ENCODE measurements at regions not wholly inside any gene's neighbourhood (a gene's known extent, or its start where the extent isn't known, plus 50 kb on each side); places are given as distances from the start of the nearest gene placed in this dataset.

- TF ChIP-seq CTCF (IDR thresholded peaks at IDR 0.05) (no peak), EZH2 (IDR thresholded peaks at IDR 0.05; ENCODE audit: borderline replicate concordance, insufficient read depth, low read depth, low read length, poor library complexity, severe bottlenecking) (no peak)
- Histone ChIP-seq H2AFZ (ENCODE audit: insufficient read depth, low read depth, low read length, poor library complexity, severe bottlenecking) (no peak overlapping the region), H4K20me1 (ENCODE audit: control insufficient read depth, insufficient read depth, low read length, poor library complexity, severe bottlenecking) (no peaks in the 10 kb centered on the region), H3K27me3 (replicated peaks in 1 of 4; ENCODE audit: control extremely low read depth in 1 of 4, control insufficient read depth in 3 of 4, insufficient read depth in 4 of 4, low read length in 3 of 4) (no peaks in the 10 kb centered on the region), H3K36me3 (replicated peaks in 1 of 2; ENCODE audit: control extremely low read depth in 1 of 2, control insufficient read depth in 1 of 2, extremely low read depth in 1 of 2, insufficient read depth in 2 of 2, low read length in 1 of 2) (no peaks in the 10 kb centered on the region), H3K9me3 (ENCODE audit: control extremely low read depth in 1 of 3, control insufficient read depth in 2 of 3, insufficient read depth in 1 of 3, low read length in 2 of 3) (no peaks in the 10 kb centered on the region), H3K9ac (ENCODE audit: low read length) (no peak overlapping the region), H3K27ac (ENCODE audit: low read length in 2 of 2) (no peak overlapping the region), H3K4me3 (ENCODE audit: control extremely low read depth in 1 of 5, extremely low read depth in 1 of 5, insufficient read depth in 1 of 5, low read depth in 2 of 5, low read length in 4 of 5) (no peak overlapping the region), H3K4me2 (replicated peaks; ENCODE audit: low read depth, low read length, poor library complexity, severe bottlenecking) (no peak overlapping the region), H3K4me1 (ENCODE audit: control insufficient read depth in 2 of 2, insufficient read depth in 2 of 2, low read length in 2 of 2) (no peaks in the 10 kb centered on the region), H3K79me2 (ENCODE audit: control insufficient read depth, insufficient read depth, low read length) (no peaks in the 10 kb centered on the region)
- Mint-ChIP-seq H3K4me3 (no peak overlapping the region), H3K9me3 (ENCODE audit: insufficient read depth) (no peaks in the 10 kb centered on the region), H3K27ac (no peak overlapping the region), H3K4me1 (no peaks in the 10 kb centered on the region), H3K27me3 (no peaks in the 10 kb centered on the region)
- ATAC-seq (ENCODE audit: low read depth) (no peak), DNase-seq (no peak)
- no CpG with 5 or more reads among the region's 1 CpG for WGBS (ENCODE audit: insufficient coverage)
- ChIA-PET POLR2A (no interaction called here), CTCF (no interaction called here)
- intact Hi-C loops (cut with micrococcal nuclease), result no loop called here
Observed at GRCh38 chr12:77273898-77274297, 208.5 kb upstream of the E2F7 start.

- H3K27me3 Mint-ChIP-seq, result no peaks in the 10 kb centered on the region
- H3K79me2 ChIP-seq (ENCODE audit: control insufficient read depth, insufficient read depth, low read length), result no peaks in the 10 kb centered on the region
- CTCF ChIA-PET, result no interaction called here
- H4K20me1 ChIP-seq (ENCODE audit: control insufficient read depth, insufficient read depth, low read length, poor library complexity, severe bottlenecking), result no peaks in the 10 kb centered on the region
- no peaks in the 10 kb centered on the region for H3K4me1 Mint-ChIP-seq
- ATAC-seq (ENCODE audit: low read depth) (no peak), DNase-seq (no peak)
- TF ChIP-seq CTCF (IDR thresholded peaks at IDR 0.05), result no peak
- TF ChIP-seq EZH2 (IDR thresholded peaks at IDR 0.05; ENCODE audit: borderline replicate concordance, insufficient read depth, low read depth, low read length, poor library complexity, severe bottlenecking), result no peak
- H3K27me3 ChIP-seq (replicated peaks in 1 of 4; ENCODE audit: control extremely low read depth in 1 of 4, control insufficient read depth in 3 of 4, insufficient read depth in 4 of 4, low read length in 3 of 4), result no peaks in the 10 kb centered on the region
- no peak overlapping the region for H3K4me3 Mint-ChIP-seq
- peaks cover 0 to 6% (median 0%) of the 10 kb centered on the region in 3 donors for H3K9me3 ChIP-seq (ENCODE audit: control extremely low read depth in 1 of 3, control insufficient read depth in 2 of 3, insufficient read depth in 1 of 3, low read length in 2 of 3)
- no peak overlapping the region for H3K27ac Mint-ChIP-seq
- POLR2A ChIA-PET, result no interaction called here
- no peak overlapping the region for H2AFZ ChIP-seq (ENCODE audit: insufficient read depth, low read depth, low read length, poor library complexity, severe bottlenecking)
- H3K4me1 ChIP-seq (ENCODE audit: control insufficient read depth in 2 of 2, insufficient read depth in 2 of 2, low read length in 2 of 2), result no peaks in the 10 kb centered on the region
- no peak overlapping the region for H3K4me3 ChIP-seq (ENCODE audit: control extremely low read depth in 1 of 5, extremely low read depth in 1 of 5, insufficient read depth in 1 of 5, low read depth in 2 of 5, low read length in 4 of 5)
- H3K4me2 ChIP-seq (replicated peaks; ENCODE audit: low read depth, low read length, poor library complexity, severe bottlenecking), result no peak overlapping the region
- H3K9me3 Mint-ChIP-seq (ENCODE audit: insufficient read depth), result peaks cover 2% of the 10 kb centered on the region
- WGBS (ENCODE audit: insufficient coverage), result 73% methylated on average over 1 of the region's 1 CpG
- no peaks in the 10 kb centered on the region for H3K36me3 ChIP-seq (replicated peaks in 1 of 2; ENCODE audit: control extremely low read depth in 1 of 2, control insufficient read depth in 1 of 2, extremely low read depth in 1 of 2, insufficient read depth in 2 of 2, low read length in 1 of 2)
- no peak overlapping the region for H3K9ac ChIP-seq (ENCODE audit: low read length)
- intact Hi-C loops (cut with micrococcal nuclease), result no loop called here
- no peak overlapping the region for H3K27ac ChIP-seq (ENCODE audit: low read length in 2 of 2)
Observed at GRCh38 chr12:77256956-77257355, 191.6 kb upstream of the E2F7 start.
